AG04449 (cell line): ENCODE measurements at regions not wholly inside any gene's neighbourhood (a gene's known extent, or its start where the extent isn't known, plus 50 kb on each side); places are given as distances from the start of the nearest gene placed in this dataset.
"Not testable (repeated sequence)": the region's sequence is repeated elsewhere in the genome, so short reads cannot be mapped to it uniquely, and the experiment has no call there.

Experiments
- CTCF ChIA-PET: fragments of 350-600 bp; formaldehyde crosslinking; extraction: SDS; loops from one replicate; lab custom pipeline; 2021; ENCODE audit warnings: antibody characterized with exemption; lab: Yijun Ruan, JAX
- POLR2A ChIA-PET: fragments of 400-600, 350-600 bp; formaldehyde crosslinking; extraction: SDS; loops from one replicate; lab custom pipeline; 2020; ENCODE audit warnings: antibody characterized with exemption, inconsistent platforms; lab: Yijun Ruan, JAX
- DNase-seq: peaks from one replicate; pipeline ENCODE4 v3.0.0-alpha.2; 2010; ENCODE audit warnings: low read depth, low spot score
- H3K4me3 ChIP-seq: 2 replicates; pipeline ENCODE4 v1.5.1; 2011; ENCODE audit warnings: low read depth, mild to moderate bottlenecking, control low read depth, low read length
- TF ChIP-seq, protein P1 (sequence below): IDR thresholded peaks from one replicate; pipeline ENCODE4 v1.5.1; 2011; ENCODE audit warnings: mild to moderate bottlenecking, moderate library complexity, low read length, control low read depth, inconsistent platforms; ENCODE audit not compliant: insufficient read depth; ENCODE audit errors: missing control alignments

DNA sequence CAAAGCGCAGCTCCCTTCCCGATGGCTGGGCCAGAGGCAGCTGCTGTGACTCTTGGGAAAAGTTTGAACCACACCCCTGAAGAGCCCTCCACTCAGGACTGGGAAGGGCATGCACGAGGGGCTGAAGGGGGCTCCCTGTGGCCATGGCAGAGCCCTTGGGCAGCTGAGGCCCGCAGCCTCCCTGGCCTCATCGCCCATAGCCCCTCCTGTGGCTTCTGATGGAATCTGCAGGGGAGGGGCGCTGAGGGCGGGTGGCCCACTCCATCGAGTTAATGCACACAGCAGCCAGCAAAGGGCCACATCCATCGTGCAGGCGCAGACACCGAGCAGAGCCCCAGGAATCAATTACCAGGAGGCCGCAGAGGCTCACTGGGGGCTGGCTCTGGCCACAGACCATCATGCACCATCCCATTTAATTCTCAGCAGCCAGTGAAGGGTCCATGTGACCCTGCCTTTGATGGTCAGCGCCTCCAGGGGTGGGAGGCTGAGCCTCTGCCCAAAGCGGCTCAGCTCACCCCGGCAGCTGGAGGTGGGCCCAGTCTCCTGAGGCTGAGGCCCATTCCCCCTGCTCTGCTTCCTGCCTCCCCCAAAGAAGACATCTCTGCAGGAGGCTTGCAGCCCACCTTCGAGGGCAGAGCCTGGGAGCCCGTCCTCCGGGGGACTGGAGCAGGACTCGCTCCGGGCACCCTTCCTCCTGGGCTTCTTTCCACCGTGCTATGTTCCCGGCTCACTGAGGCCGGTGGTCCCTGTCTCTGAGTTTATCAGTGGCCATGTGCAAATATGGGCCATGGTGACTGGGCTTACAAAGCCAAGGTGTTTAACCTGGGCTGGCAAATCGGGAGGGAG, 1410.2 kb downstream of the BRD1 start:
- POLR2A ChIA-PET: no interaction called here

GRCh38 chr22:48416396-48417224, 1411.1 kb downstream of the BRD1 start:
- TF ChIP-seq, protein P1, sequence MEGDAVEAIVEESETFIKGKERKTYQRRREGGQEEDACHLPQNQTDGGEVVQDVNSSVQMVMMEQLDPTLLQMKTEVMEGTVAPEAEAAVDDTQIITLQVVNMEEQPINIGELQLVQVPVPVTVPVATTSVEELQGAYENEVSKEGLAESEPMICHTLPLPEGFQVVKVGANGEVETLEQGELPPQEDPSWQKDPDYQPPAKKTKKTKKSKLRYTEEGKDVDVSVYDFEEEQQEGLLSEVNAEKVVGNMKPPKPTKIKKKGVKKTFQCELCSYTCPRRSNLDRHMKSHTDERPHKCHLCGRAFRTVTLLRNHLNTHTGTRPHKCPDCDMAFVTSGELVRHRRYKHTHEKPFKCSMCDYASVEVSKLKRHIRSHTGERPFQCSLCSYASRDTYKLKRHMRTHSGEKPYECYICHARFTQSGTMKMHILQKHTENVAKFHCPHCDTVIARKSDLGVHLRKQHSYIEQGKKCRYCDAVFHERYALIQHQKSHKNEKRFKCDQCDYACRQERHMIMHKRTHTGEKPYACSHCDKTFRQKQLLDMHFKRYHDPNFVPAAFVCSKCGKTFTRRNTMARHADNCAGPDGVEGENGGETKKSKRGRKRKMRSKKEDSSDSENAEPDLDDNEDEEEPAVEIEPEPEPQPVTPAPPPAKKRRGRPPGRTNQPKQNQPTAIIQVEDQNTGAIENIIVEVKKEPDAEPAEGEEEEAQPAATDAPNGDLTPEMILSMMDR: no peak
- DNase-seq: no peak
- H3K4me3 ChIP-seq: no peak overlapping the region
- CTCF ChIA-PET: no interaction called here
- POLR2A ChIA-PET: no interaction called here

More for the DNA sequence above, 1410.2 kb downstream of the BRD1 start:
- TF ChIP-seq, protein P1: no peak
- DNase-seq: no peak
- CTCF ChIA-PET: no interaction called here
- no peak overlapping the region for H3K4me3 ChIP-seq

GRCh38 chr22:48415520-48415919, 1412.2 kb downstream of the BRD1 start:
- no peak overlapping the region for H3K4me3 ChIP-seq
- TF ChIP-seq, protein P1: no peak
- ChIA-PET POLR2A (no interaction called here), CTCF (no interaction called here)
- DNase-seq: no peak

- CTCF ChIA-PET: no interaction called here
- TF ChIP-seq, protein P1: no peak
- no peak for DNase-seq
- POLR2A ChIA-PET: no interaction called here
- H3K4me3 ChIP-seq: no peak overlapping the region
Measured at GRCh38 chr22:48414651-48415050, 1413.0 kb downstream of the BRD1 start.

DNA sequence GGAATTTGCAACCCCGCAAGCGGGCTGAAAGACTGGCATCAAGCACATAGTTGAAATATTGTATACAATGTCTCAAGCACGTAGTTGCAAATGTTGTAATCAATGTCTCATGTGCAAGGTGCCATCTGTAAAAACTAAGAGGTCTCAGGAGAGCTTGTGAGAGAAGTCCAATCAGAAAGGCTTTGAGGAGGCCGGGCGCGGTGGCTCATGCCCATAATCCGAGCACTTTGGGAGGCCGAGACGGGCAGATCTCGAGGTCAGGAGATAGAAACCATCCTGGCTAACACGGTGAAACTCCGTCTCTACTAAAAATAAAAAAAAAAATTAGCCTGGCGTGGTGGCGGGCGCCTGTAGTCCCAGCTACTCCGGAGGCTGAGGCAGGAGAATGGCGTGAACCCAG, 1414.7 kb downstream of the BRD1 start:
- POLR2A ChIA-PET: not testable (repeated sequence)
- CTCF ChIA-PET: interaction anchor here (0.9 kb wide), 1 partner anchor 12 kb away, joined by 3 read pairs; no protein-coding TSS in a partner anchor

DNA sequence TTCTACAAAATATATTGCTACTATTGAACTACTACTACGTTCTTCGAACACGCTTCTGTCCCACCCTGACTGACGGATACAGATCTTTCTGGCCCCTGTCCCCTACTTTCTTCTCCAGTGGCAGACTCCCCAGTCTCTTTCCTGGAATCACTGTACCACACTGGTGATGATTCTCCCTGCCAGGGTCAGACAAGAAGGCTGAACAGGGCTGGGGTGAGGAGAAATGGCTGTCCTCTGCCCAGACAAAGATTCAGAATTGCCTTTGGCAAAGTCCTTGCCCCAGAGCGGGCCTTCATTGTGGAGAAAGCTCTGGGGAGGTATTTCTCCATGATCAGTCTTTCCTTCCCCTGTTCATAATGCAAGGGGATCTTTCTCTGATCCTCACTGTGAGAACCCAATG, 1417.1 kb downstream of the BRD1 start:
- no peak overlapping the region for H3K4me3 ChIP-seq
- no peak for DNase-seq
- TF ChIP-seq, protein P1: no peak
- ChIA-PET CTCF (no interaction called here), POLR2A (no interaction called here)

More for the DNA sequence above, 1414.7 kb downstream of the BRD1 start:
- not testable (repeated sequence) for DNase-seq, H3K4me3 ChIP-seq
